GM18517 (cell line): ENCODE measurements at regions not wholly inside any gene's neighbourhood (a gene's known extent, or its start where the extent isn't known, plus 50 kb on each side); places are given as distances from the start of the nearest gene placed in this dataset.

ENCODE experiments used
- ATAC-seq: cut with Tn5 transposase; IDR thresholded peaks from one replicate; pipeline ENCODE4 v1.9.1; 2021; ENCODE audit warnings: mild to moderate bottlenecking, moderate library complexity; ENCODE audit not compliant: unreplicated experiment

DNA sequence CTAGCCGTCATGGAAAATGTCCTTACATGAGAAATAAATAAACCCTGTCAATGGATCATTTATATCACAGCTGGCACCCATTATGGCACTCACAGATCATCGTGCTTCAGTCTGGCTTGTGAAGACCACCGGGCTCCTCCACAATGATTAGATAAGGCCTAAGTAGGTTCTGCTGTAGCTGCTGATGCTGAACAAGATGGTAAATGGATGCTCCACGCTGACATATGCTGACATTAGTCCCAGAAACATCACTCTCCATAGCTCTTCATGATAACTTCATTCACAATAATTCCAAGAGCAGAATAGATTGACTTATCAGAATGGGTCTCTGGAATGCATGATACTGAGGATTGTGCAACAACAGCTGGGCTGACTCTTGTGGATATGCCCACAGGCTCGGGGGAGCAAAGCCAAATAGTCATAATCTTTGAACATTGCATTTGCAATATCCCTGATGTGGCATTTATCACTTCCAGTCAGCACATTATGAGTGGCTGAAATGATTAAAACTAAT is 63.8 kb upstream of the RXFP2 start:
- ATAC-seq: no peak

DNA sequence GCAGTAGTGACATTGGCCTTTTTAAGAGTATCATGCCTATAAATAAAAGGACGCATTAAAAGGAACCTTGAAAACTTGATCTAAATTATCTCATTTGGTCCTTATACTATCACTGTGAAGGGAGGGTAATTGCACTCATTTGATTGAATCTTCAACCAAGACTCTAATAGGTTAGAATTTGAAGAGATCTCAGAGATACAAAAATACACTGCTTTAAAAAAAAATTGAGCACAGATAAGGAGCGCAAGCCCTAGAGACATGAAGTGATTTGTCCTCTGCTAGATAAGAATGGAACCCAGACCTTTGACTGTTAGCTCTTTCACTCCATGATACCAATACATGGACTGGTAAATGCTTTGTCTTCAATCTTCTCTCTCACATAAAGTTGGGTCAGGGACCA is 58.2 kb upstream of the RXFP2 start:
- no peak for ATAC-seq

DNA sequence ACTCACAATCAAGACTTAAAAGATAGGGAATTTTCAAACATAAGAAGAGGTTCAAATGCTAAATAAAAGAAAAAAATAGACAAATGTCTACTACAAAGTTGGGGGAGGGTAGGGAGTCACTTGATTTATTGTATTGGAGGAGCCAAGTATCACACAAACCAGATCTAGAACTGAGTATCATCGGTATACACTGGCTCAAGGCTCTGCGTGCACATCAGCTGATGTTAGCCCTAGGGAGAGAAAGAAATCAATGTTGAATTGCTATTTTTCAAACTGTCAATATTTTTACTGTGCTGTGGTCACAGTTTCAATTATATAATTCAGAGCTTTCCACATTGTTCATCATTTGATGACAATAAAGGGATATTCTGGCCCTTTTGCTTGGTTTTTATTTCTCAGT is 54.9 kb upstream of the RXFP2 start:
- ATAC-seq: no peak

DNA sequence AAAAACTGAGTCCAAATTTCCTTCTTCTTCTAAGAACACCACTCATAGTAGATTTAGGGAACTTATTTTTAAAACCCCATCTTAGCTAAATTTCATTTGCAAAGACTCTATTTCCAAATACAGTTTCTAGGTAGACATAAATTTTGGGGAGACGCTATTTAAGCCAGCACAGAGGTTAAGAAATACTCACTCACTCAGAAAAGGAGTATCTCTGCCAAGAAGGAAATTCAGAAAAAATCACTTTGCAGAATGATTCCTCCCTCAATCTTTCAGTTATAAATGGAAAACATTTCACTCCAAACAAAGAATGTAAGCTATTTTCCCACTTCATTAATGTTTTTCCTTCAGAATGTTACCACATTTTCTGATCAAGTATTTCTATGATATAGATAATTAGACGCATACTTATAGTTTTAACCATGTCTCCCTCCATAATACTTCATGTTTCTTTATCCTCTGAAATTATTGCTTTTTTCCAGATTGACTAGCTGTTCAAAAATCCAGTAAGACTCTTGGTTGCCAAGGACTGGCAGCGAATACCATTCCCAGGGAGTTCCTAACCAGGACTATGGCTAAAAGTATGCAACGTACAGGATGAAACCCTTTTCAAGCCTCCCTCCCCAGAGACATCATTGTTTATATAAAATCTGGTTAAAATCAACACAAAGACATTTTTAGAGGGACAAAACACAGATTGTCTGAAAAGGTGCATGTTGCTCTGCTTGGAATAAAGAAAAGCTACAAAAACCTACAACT is 52.5 kb upstream of the RXFP2 start:
- no peak for ATAC-seq
